Gastroesophageal sphincter (tissue), 3 donors: ENCODE measurements at regions not wholly inside any gene's neighbourhood (a gene's known extent, or its start where the extent isn't known, plus 50 kb on each side); places are given as distances from the start of the nearest gene placed in this dataset.

ENCODE experiments used
- POLR2A ChIP-seq, 2 donors: fragments of 450-650 bp; IDR thresholded peaks; one replicate each; pipeline ENCODE4 v1.6.1; 2017; ENCODE audit warnings: antibody characterized with exemption in 2 of 2, mild to moderate bottlenecking in 2 of 2, moderate library complexity in 1 of 2
- POLR2AphosphoS5 ChIP-seq: sonication (generic); formaldehyde crosslinking; IDR thresholded peaks from one replicate; pipeline ENCODE4 v1.6.1; 2017; ENCODE audit warnings: antibody characterized with exemption
- TF ChIP-seq, protein P1 (sequence below), 4 experiments: fragments of 200-600 bp in 2 of 4; fragments of 450-650 bp in 2 of 4; sonication (generic) in 1 of 4; IDR thresholded peaks; one replicate each; pipeline ENCODE4 v1.5.1; 2017 to 2019; ENCODE audit warnings: antibody characterized with exemption in 4 of 4, mild to moderate bottlenecking in 2 of 4, moderate library complexity in 2 of 4

DNA sequence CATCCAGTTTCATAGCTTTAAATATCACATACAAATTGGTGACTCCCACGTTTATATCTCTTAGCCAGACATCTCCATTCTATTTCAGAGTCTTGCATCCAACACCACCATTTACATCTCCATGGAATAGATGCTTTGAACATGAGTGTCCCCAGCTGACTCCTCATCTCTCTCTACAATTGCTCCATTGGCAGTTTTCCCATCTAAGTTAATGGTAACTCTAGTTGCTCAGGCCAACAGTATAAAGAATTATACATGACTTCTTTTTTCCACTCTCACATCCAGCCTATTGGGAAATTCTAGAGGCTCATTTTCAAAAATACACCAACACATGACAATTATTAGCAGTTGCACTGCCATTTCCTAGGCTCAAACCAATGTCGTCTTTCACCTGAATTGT, 388.2 kb downstream of the STIM2 start:
- TF ChIP-seq, protein P1, sequence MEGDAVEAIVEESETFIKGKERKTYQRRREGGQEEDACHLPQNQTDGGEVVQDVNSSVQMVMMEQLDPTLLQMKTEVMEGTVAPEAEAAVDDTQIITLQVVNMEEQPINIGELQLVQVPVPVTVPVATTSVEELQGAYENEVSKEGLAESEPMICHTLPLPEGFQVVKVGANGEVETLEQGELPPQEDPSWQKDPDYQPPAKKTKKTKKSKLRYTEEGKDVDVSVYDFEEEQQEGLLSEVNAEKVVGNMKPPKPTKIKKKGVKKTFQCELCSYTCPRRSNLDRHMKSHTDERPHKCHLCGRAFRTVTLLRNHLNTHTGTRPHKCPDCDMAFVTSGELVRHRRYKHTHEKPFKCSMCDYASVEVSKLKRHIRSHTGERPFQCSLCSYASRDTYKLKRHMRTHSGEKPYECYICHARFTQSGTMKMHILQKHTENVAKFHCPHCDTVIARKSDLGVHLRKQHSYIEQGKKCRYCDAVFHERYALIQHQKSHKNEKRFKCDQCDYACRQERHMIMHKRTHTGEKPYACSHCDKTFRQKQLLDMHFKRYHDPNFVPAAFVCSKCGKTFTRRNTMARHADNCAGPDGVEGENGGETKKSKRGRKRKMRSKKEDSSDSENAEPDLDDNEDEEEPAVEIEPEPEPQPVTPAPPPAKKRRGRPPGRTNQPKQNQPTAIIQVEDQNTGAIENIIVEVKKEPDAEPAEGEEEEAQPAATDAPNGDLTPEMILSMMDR (IDR thresholded peaks at IDR 0.05) = no peak
- TF ChIP-seq POLR2A (IDR thresholded peaks at IDR 0.05) = no peak
- TF ChIP-seq POLR2AphosphoS5 = peak; percentile 88
